Upper lobe of left lung (tissue), 4 donors: ENCODE measurements at regions not wholly inside any gene's neighbourhood (a gene's known extent, or its start where the extent isn't known, plus 50 kb on each side); places are given as distances from the start of the nearest gene placed in this dataset.

Source experiments
- CTCF ChIP-seq, 6 experiments: fragments of 450-650 bp in 4 of 6; fragments of 200-600 bp in 2 of 6; sonication (generic) in 2 of 6; IDR thresholded peaks; one replicate each; pipeline ENCODE4 v1.5.1; 2016 to 2019; ENCODE audit warnings: antibody characterized with exemption in 6 of 6
- EP300 ChIP-seq, 4 donors: sonication (generic); formaldehyde crosslinking; IDR thresholded peaks; one replicate each; pipeline ENCODE4 v1.5.1; 2017; ENCODE audit warnings: antibody characterized with exemption in 4 of 4, control low read depth in 2 of 4
- POLR2A ChIP-seq, 4 donors: fragments of 450-650 bp; IDR thresholded peaks; one replicate each; pipeline ENCODE4 v1.5.1; 2016 to 2017; ENCODE audit warnings: antibody characterized with exemption in 4 of 4, mild to moderate bottlenecking in 2 of 4
- POLR2AphosphoS5 ChIP-seq, 2 donors: sonication (generic); formaldehyde crosslinking; IDR thresholded peaks; one replicate each; pipeline ENCODE4 v1.5.1; 2017; ENCODE audit warnings: antibody characterized with exemption in 2 of 2

- TF ChIP-seq POLR2AphosphoS5 (IDR thresholded peaks at IDR 0.05) (no peak), CTCF (IDR thresholded peaks at IDR 0.05) (no peak), EP300 (IDR thresholded peaks at IDR 0.05) (no peak), POLR2A (IDR thresholded peaks at IDR 0.05) (no peak)
Observed at GRCh38 chr11:15677181-15677580, 562.5 kb downstream of the INSC start.
